ENCODE measurements at regions not wholly inside any gene's neighbourhood (a gene's known extent, or its start where the extent isn't known, plus 50 kb on each side); places are given as distances from the start of the nearest gene placed in this dataset.

- H3K27ac Mint-ChIP-seq = no peak overlapping the region
- Histone ChIP-seq H3K27me3 (ENCODE audit: control insufficient read depth, insufficient read depth, low read length, poor library complexity, severe bottlenecking) (no peaks in the 10 kb centered on the region), H3K9ac (ENCODE audit: extremely low read depth, low read length, poor library complexity, severe bottlenecking) (no peak overlapping the region), H3K4me3 (ENCODE audit: low read length) (no peak overlapping the region), H3K36me3 (ENCODE audit: control insufficient read depth, insufficient read depth, low read length) (no peaks in the 10 kb centered on the region), H3K4me1 (ENCODE audit: control insufficient read depth, insufficient read depth, low read length) (no peaks in the 10 kb centered on the region), H3K27ac (ENCODE audit: low read depth, low read length) (no peak overlapping the region), H3K9me3 (ENCODE audit: control insufficient read depth, low read length) (no peaks in the 10 kb centered on the region)
- H3K4me1 Mint-ChIP-seq = no peaks in the 10 kb centered on the region
- no peaks in the 10 kb centered on the region for H3K27me3 Mint-ChIP-seq (ENCODE audit: insufficient read depth)
- no peak for DNase-seq
- no peaks in the 10 kb centered on the region for H3K9me3 Mint-ChIP-seq
- 86 to 91% methylated on average over 1 of the region's 2 CpGs for WGBS, 2 experiments (ENCODE audit: insufficient coverage in 1 of 2, insufficient read length in 1 of 2)
- H3K36me3 Mint-ChIP-seq (ENCODE audit: low read depth) = no peaks in the 10 kb centered on the region
- TF ChIP-seq CTCF (conservative IDR thresholded peaks at IDR 0.05) = no peak
- H3K4me3 Mint-ChIP-seq = no peak overlapping the region
Observed at GRCh38 chr18:73283032-73283431, 415.2 kb upstream of the NETO1 start.

GRCh38 chr18:73279498-73279897, 411.7 kb upstream of the NETO1 start:
- WGBS, 2 experiments (ENCODE audit: insufficient coverage in 1 of 2, insufficient read length in 1 of 2) = 94% methylated on average over 8 to 11 of the region's 11 CpGs
- Mint-ChIP-seq H3K4me1 (no peaks in the 10 kb centered on the region), H3K9me3 (no peaks in the 10 kb centered on the region), H3K36me3 (ENCODE audit: low read depth) (no peaks in the 10 kb centered on the region), H3K27me3 (ENCODE audit: insufficient read depth) (no peaks in the 10 kb centered on the region), H3K4me3 (no peak overlapping the region), H3K27ac (no peak overlapping the region)
- TF ChIP-seq CTCF (conservative IDR thresholded peaks at IDR 0.05) = no peak
- Histone ChIP-seq H3K27ac (ENCODE audit: low read depth, low read length) (no peak overlapping the region), H3K4me3 (ENCODE audit: low read length) (no peak overlapping the region), H3K27me3 (ENCODE audit: control insufficient read depth, insufficient read depth, low read length, poor library complexity, severe bottlenecking) (no peaks in the 10 kb centered on the region), H3K9me3 (ENCODE audit: control insufficient read depth, low read length) (no peaks in the 10 kb centered on the region), H3K36me3 (ENCODE audit: control insufficient read depth, insufficient read depth, low read length) (no peaks in the 10 kb centered on the region), H3K9ac (ENCODE audit: extremely low read depth, low read length, poor library complexity, severe bottlenecking) (no peak overlapping the region), H3K4me1 (ENCODE audit: control insufficient read depth, insufficient read depth, low read length) (no peaks in the 10 kb centered on the region)
- no peak for DNase-seq

- Mint-ChIP-seq H3K4me3 (no peak overlapping the region), H3K36me3 (ENCODE audit: low read depth) (no peaks in the 10 kb centered on the region), H3K27ac (no peak overlapping the region), H3K9me3 (no peaks in the 10 kb centered on the region), H3K27me3 (ENCODE audit: insufficient read depth) (no peaks in the 10 kb centered on the region), H3K4me1 (no peaks in the 10 kb centered on the region)
- no peak overlapping the region for H3K9ac ChIP-seq (ENCODE audit: extremely low read depth, low read length, poor library complexity, severe bottlenecking)
- no peak for DNase-seq
- TF ChIP-seq CTCF (conservative IDR thresholded peaks at IDR 0.05) = no peak
- no peak overlapping the region for H3K27ac ChIP-seq (ENCODE audit: low read depth, low read length)
- H3K9me3 ChIP-seq (ENCODE audit: control insufficient read depth, low read length) = no peaks in the 10 kb centered on the region
- no peaks in the 10 kb centered on the region for H3K4me1 ChIP-seq (ENCODE audit: control insufficient read depth, insufficient read depth, low read length)
- 93 to 100% methylated on average over 3 to 8 of the region's 9 CpGs for WGBS, 2 experiments (ENCODE audit: insufficient coverage in 1 of 2, insufficient read length in 1 of 2)
- H3K36me3 ChIP-seq (ENCODE audit: control insufficient read depth, insufficient read depth, low read length) = no peaks in the 10 kb centered on the region
- H3K4me3 ChIP-seq (ENCODE audit: low read length) = no peak overlapping the region
- H3K27me3 ChIP-seq (ENCODE audit: control insufficient read depth, insufficient read depth, low read length, poor library complexity, severe bottlenecking) = no peaks in the 10 kb centered on the region
Observed at GRCh38 chr18:73274812-73275621, 407.2 kb upstream of the NETO1 start.
